Liver (tissue), 8 donors: ENCODE measurements at regions not wholly inside any gene's neighbourhood (a gene's known extent, or its start where the extent isn't known, plus 50 kb on each side); places are given as distances from the start of the nearest gene placed in this dataset.

Source experiments
- DNase-seq: peaks from one replicate; pipeline ENCODE4 v3.0.0-alpha.2; 2017; ENCODE audit warnings: low spot score
- H3K27ac ChIP-seq, 2 donors: one replicate each; pipeline ENCODE4 v1.7.0; 2013; ENCODE audit warnings: inconsistent platforms in 2 of 2, low read length in 2 of 2, control low read depth in 1 of 2, low read depth in 1 of 2, mild to moderate bottlenecking in 1 of 2
- H3K27me3 ChIP-seq, 4 donors: one replicate each; pipeline versions ENCODE4 v1.6.1 to v1.7.0; 2013; ENCODE audit warnings: low read length in 3 of 4, inconsistent platforms in 1 of 4, mild to moderate bottlenecking in 1 of 4, moderate library complexity in 1 of 4; ENCODE audit not compliant: control insufficient read depth in 4 of 4, insufficient read depth in 4 of 4
- H3K36me3 ChIP-seq, 4 donors: one replicate each; pipeline versions ENCODE4 v1.6.1 to v1.7.0; 2013; ENCODE audit warnings: low read length in 3 of 4, mild to moderate bottlenecking in 3 of 4, low read depth in 1 of 4, moderate library complexity in 1 of 4; ENCODE audit not compliant: control insufficient read depth in 4 of 4, insufficient read depth in 3 of 4
- H3K4me1 ChIP-seq, 4 donors: one replicate each; pipeline versions ENCODE4 v1.6.1 to v1.7.0; 2013; ENCODE audit warnings: low read length in 3 of 4, mild to moderate bottlenecking in 3 of 4, moderate library complexity in 1 of 4; ENCODE audit not compliant: control insufficient read depth in 4 of 4, insufficient read depth in 4 of 4
- H3K4me3 ChIP-seq, 3 donors: one replicate each; pipeline versions ENCODE4 v1.6.1 to v1.7.0; 2013; ENCODE audit warnings: low read length in 3 of 3, control low read depth in 1 of 3, low read depth in 1 of 3, mild to moderate bottlenecking in 1 of 3
- H3K9ac ChIP-seq, 2 donors: one replicate each; pipeline ENCODE4 v1.7.0; 2013; ENCODE audit warnings: low read length in 2 of 2, mild to moderate bottlenecking in 2 of 2, moderate library complexity in 2 of 2, control low read depth in 1 of 2, low read depth in 1 of 2
- H3K9me3 ChIP-seq, 4 donors: one replicate each; pipeline versions ENCODE4 v1.6.1 to v1.7.0; 2013; ENCODE audit warnings: low read length in 3 of 4; ENCODE audit not compliant: control insufficient read depth in 4 of 4
- EGR1 ChIP-seq, 2 donors: IDR thresholded peaks; 2 replicates each; pipeline ENCODE4 v1.6.1; 2016 to 2018; ENCODE audit warnings: antibody characterized with exemption in 2 of 2, low read depth in 2 of 2
- FOXA1 ChIP-seq: IDR thresholded peaks from 2 replicates; pipeline ENCODE4 v1.6.1; 2016; ENCODE audit warnings: antibody characterized with exemption
- FOXA2 ChIP-seq: IDR thresholded peaks from 2 replicates; pipeline ENCODE4 v1.6.1; 2016; ENCODE audit warnings: antibody characterized with exemption
- GABPA ChIP-seq, 2 donors: IDR thresholded peaks in 1 of 2; conservative IDR thresholded peaks in 1 of 2; 2 replicates each; pipeline ENCODE4 v1.6.1; 2016; ENCODE audit warnings: antibody characterized with exemption in 2 of 2, mild to moderate bottlenecking in 1 of 2, moderate library complexity in 1 of 2
- HNF4A ChIP-seq, 2 donors: conservative IDR thresholded peaks; 2 replicates each; pipeline ENCODE4 v1.6.1; 2016; ENCODE audit warnings: antibody characterized with exemption in 2 of 2, mild to moderate bottlenecking in 2 of 2
- HNF4G ChIP-seq: IDR thresholded peaks from 2 replicates; pipeline ENCODE4 v1.6.1; 2016; ENCODE audit warnings: antibody characterized with exemption
- JUND ChIP-seq, 2 donors: IDR thresholded peaks; 2 replicates each; pipeline ENCODE4 v1.6.1; 2016; ENCODE audit warnings: antibody characterized with exemption in 2 of 2
- NR2F2 ChIP-seq: IDR thresholded peaks from 2 replicates; pipeline ENCODE4 v1.6.1; 2016; ENCODE audit warnings: antibody characterized with exemption
- RAD21 ChIP-seq, 2 donors: IDR thresholded peaks; 2 replicates each; pipeline ENCODE4 v1.6.1; 2016; ENCODE audit warnings: antibody characterized with exemption in 2 of 2, mild to moderate bottlenecking in 2 of 2
- RXRA ChIP-seq, 2 donors: IDR thresholded peaks; 2 replicates each; pipeline ENCODE4 v1.6.1; 2017 to 2018; ENCODE audit warnings: antibody characterized with exemption in 2 of 2, mild to moderate bottlenecking in 1 of 2
- SP1 ChIP-seq: IDR thresholded peaks from 2 replicates; pipeline ENCODE4 v1.6.1; 2018; ENCODE audit warnings: antibody characterized with exemption, mild to moderate bottlenecking
- TAF1 ChIP-seq: conservative IDR thresholded peaks from 2 replicates; pipeline ENCODE4 v1.6.1; 2016; ENCODE audit warnings: antibody characterized with exemption, mild to moderate bottlenecking
- YY1 ChIP-seq: IDR thresholded peaks from 2 replicates; pipeline ENCODE4 v1.6.1; 2016; ENCODE audit warnings: antibody characterized with exemption, mild to moderate bottlenecking
- WGBS: extraction: QIAGEN DNeasy Blood & Tissue Kit; methylation state at CpG from one replicate; pipeline ENCODE4 v1.1.7; 2013; 5-methylcytosine and 5-hydroxymethylcytosine counted together
- TF ChIP-seq, protein P1 (sequence below): IDR thresholded peaks from 2 replicates; pipeline ENCODE4 v1.6.1; 2016; ENCODE audit warnings: antibody characterized with exemption
- TF ChIP-seq, protein P2 (sequence below): IDR thresholded peaks from 2 replicates; pipeline ENCODE4 v1.6.1; 2016; ENCODE audit warnings: antibody characterized with exemption
- TF ChIP-seq, protein P3 (sequence below): fragments of 150-350 bp; IDR thresholded peaks from 2 replicates; pipeline ENCODE4 v1.5.1; 2017; ENCODE audit warnings: improper control_type of control experiment, low read depth, low read length; ENCODE audit not compliant: missing input control
- TF ChIP-seq, protein P4 (sequence below): IDR thresholded peaks from 2 replicates; pipeline ENCODE4 v1.6.1; 2016; ENCODE audit warnings: antibody characterized with exemption, mild to moderate bottlenecking
- TF ChIP-seq, protein P5 (sequence below): IDR thresholded peaks from 2 replicates; pipeline ENCODE4 v1.6.1; 2016; ENCODE audit warnings: antibody characterized with exemption
- donor health status: healthy.
- donor health status: healthy.
- donor health status: healthy.
- donor health status: healthy.
- donor health status: healthy.

DNA sequence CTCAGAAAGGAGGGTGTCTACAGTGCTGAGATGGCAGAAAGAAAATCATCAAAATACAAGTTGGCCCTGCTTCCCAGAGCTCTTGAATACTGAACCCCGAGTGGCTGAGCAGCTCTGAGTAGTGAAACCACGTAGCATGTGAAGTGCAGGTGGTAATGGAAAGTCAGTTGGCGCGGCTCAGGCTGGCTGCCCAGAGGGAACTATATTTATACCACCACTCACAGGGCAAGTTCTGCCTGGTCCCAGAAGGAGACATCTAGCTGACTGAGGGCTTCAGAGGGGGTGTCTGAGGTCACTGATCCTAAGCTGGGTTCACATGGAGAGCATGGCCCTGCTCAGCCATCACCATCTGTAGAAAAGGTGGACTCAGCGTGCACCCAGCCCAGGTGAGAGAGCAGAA is 129.6 kb upstream of the AGBL1 start (continued):
- TF ChIP-seq, protein P1, sequence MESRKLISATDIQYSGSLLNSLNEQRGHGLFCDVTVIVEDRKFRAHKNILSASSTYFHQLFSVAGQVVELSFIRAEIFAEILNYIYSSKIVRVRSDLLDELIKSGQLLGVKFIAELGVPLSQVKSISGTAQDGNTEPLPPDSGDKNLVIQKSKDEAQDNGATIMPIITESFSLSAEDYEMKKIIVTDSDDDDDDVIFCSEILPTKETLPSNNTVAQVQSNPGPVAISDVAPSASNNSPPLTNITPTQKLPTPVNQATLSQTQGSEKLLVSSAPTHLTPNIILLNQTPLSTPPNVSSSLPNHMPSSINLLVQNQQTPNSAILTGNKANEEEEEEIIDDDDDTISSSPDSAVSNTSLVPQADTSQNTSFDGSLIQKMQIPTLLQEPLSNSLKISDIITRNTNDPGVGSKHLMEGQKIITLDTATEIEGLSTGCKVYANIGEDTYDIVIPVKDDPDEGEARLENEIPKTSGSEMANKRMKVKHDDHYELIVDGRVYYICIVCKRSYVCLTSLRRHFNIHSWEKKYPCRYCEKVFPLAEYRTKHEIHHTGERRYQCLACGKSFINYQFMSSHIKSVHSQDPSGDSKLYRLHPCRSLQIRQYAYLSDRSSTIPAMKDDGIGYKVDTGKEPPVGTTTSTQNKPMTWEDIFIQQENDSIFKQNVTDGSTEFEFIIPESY = no peak
- TF ChIP-seq RXRA (IDR thresholded peaks at IDR 0.05) = no peak

DNA sequence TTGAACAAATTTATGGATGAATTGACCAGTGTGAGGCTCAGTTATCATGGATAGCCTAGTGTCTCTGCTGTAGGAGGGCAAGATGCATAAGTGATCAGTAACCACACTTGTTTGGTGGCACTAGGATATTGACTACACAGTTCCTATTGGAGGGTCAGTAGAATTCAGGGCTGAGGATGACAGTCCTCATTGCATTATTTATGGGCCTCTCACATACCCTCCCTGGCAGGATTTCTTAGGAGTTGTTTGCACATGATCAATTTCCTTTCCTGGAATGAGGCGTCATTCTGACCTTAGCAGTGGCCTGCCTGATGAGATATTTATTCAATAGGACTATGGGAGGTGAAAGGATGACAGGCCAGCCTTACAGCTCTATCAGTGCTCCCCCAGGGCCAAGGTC is 125.1 kb upstream of the AGBL1 start:
- Histone ChIP-seq H3K9me3 (no peaks in the 10 kb centered on the region), H3K27ac (no peak overlapping the region), H3K4me1 (no peaks in the 10 kb centered on the region), H3K9ac (no peak overlapping the region), H3K4me3 (no peak overlapping the region), H3K36me3 (no peaks in the 10 kb centered on the region), H3K27me3 (no peaks in the 10 kb centered on the region)
- TF ChIP-seq RXRA (IDR thresholded peaks at IDR 0.05) = no peak
- TF ChIP-seq, protein P2, sequence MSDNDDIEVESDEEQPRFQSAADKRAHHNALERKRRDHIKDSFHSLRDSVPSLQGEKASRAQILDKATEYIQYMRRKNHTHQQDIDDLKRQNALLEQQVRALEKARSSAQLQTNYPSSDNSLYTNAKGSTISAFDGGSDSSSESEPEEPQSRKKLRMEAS = no peak
- TF ChIP-seq, protein P1 = no peak
- no peak for TF ChIP-seq SP1
- TF ChIP-seq JUND (IDR thresholded peaks at IDR 0.05) = no peak
- TF ChIP-seq HNF4A (conservative IDR thresholded peaks at IDR 0.05) = no peak
- no peak for TF ChIP-seq GABPA (IDR thresholded peaks at IDR 0.05 in 1 of 2, conservative IDR thresholded peaks at IDR 0.05 in 1 of 2)
- no peak for TF ChIP-seq FOXA2
- WGBS = 50% methylated on average over 1 of the region's 1 CpG
- no peak for DNase-seq

DNA sequence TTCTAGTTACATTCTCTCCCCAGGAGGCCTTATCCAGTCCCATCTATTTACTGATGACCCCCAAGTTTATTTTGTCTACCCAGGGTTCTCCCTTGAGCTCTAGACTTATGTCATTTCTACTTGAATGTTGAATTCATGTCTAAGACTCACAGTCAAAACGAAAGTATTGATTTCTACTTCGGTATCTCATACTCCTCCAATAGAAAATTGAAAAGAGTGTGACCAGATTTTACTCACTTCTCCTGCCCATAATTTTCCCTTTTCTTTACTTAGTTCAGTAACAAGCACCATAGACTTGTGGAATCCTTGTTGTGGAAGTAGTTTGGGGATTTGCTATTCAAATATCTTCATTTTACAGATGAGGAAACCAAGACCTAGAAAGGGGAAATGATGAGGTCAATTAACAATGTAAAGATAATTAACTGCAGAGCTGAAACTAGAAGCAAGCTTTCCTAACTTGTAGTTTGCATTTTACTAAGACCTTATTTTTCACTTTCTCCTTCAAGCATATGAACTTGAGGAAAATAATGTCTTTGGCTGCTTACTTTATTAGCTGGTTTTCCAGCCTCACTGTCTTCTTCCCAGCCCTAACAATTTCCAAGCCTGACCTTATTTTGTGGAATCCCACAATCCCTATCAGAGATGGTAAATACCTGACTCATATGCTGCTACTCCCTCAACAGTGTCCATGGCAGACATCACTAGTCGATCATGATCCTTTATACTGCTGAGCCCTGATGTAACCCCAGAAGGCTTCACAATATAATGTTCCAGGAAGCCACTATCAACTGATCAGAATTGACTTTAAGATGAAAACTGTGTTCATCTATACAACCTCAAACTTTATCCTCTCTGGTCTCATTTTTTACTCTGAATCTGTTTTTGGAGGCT is 123.9 kb upstream of the AGBL1 start:
- Histone ChIP-seq H3K27me3 (no peaks in the 10 kb centered on the region), H3K9me3 (no peaks in the 10 kb centered on the region), H3K36me3 (no peaks in the 10 kb centered on the region), H3K4me1 (peaks cover 0 to 2% (median 0%) of the 10 kb centered on the region in 4 donors), H3K27ac (no peak overlapping the region), H3K9ac (no peak overlapping the region), H3K4me3 (no peak overlapping the region)
- no peak for DNase-seq
- 91% methylated on average over 3 of the region's 3 CpGs for WGBS
- no peak for TF ChIP-seq FOXA1
- TF ChIP-seq, protein P2 = no peak
- no peak for TF ChIP-seq HNF4G
- TF ChIP-seq TAF1 = no peak
- TF ChIP-seq NR2F2 = no peak
- TF ChIP-seq EGR1 (IDR thresholded peaks at IDR 0.05; ENCODE audit: low read depth in 2 of 2) = no peak
- TF ChIP-seq, protein P3, sequence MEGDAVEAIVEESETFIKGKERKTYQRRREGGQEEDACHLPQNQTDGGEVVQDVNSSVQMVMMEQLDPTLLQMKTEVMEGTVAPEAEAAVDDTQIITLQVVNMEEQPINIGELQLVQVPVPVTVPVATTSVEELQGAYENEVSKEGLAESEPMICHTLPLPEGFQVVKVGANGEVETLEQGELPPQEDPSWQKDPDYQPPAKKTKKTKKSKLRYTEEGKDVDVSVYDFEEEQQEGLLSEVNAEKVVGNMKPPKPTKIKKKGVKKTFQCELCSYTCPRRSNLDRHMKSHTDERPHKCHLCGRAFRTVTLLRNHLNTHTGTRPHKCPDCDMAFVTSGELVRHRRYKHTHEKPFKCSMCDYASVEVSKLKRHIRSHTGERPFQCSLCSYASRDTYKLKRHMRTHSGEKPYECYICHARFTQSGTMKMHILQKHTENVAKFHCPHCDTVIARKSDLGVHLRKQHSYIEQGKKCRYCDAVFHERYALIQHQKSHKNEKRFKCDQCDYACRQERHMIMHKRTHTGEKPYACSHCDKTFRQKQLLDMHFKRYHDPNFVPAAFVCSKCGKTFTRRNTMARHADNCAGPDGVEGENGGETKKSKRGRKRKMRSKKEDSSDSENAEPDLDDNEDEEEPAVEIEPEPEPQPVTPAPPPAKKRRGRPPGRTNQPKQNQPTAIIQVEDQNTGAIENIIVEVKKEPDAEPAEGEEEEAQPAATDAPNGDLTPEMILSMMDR = no peak
- TF ChIP-seq, protein P4, sequence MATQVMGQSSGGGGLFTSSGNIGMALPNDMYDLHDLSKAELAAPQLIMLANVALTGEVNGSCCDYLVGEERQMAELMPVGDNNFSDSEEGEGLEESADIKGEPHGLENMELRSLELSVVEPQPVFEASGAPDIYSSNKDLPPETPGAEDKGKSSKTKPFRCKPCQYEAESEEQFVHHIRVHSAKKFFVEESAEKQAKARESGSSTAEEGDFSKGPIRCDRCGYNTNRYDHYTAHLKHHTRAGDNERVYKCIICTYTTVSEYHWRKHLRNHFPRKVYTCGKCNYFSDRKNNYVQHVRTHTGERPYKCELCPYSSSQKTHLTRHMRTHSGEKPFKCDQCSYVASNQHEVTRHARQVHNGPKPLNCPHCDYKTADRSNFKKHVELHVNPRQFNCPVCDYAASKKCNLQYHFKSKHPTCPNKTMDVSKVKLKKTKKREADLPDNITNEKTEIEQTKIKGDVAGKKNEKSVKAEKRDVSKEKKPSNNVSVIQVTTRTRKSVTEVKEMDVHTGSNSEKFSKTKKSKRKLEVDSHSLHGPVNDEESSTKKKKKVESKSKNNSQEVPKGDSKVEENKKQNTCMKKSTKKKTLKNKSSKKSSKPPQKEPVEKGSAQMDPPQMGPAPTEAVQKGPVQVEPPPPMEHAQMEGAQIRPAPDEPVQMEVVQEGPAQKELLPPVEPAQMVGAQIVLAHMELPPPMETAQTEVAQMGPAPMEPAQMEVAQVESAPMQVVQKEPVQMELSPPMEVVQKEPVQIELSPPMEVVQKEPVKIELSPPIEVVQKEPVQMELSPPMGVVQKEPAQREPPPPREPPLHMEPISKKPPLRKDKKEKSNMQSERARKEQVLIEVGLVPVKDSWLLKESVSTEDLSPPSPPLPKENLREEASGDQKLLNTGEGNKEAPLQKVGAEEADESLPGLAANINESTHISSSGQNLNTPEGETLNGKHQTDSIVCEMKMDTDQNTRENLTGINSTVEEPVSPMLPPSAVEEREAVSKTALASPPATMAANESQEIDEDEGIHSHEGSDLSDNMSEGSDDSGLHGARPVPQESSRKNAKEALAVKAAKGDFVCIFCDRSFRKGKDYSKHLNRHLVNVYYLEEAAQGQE = no peak
- TF ChIP-seq HNF4A (conservative IDR thresholded peaks at IDR 0.05) = no peak
- no peak for TF ChIP-seq RAD21 (IDR thresholded peaks at IDR 0.05)
- no peak for TF ChIP-seq GABPA (IDR thresholded peaks at IDR 0.05 in 1 of 2, conservative IDR thresholded peaks at IDR 0.05 in 1 of 2)
- no peak for TF ChIP-seq JUND (IDR thresholded peaks at IDR 0.05)
- no peak for TF ChIP-seq RXRA (IDR thresholded peaks at IDR 0.05)
- TF ChIP-seq FOXA2 = no peak
- TF ChIP-seq, protein P5, sequence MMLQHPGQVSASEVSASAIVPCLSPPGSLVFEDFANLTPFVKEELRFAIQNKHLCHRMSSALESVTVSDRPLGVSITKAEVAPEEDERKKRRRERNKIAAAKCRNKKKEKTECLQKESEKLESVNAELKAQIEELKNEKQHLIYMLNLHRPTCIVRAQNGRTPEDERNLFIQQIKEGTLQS = no peak
- no peak for TF ChIP-seq SP1
- TF ChIP-seq YY1 = no peak
